ENCODE measurements at regions not wholly inside any gene's neighbourhood (a gene's known extent, or its start where the extent isn't known, plus 50 kb on each side); places are given as distances from the start of the nearest gene placed in this dataset.

DNA sequence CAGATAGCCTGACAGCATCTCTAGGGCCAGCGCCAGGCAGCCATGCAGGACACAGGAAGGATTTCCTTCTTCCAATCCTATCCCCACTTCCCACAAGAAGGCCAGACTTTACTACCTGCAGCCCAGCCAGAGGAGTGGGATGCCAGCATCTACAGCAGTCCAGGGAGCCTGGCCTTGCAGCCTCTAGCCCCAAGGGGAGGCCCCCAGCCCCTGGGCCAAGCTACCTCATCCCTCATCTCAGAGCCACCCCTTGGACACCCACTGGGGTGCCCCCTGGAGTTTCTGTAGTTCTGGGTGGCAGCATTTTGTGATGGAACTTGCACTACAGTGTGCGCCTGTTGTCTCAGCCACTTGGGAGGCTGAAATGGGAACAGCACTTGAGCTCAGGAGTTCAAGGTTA, 170.8 kb upstream of the PODXL start:
- TF ChIP-seq POLR2AphosphoS5 (IDR thresholded peaks at IDR 0.05; ENCODE audit: low read depth) (no peak), GABPA (IDR thresholded peaks at IDR 0.05; ENCODE audit: low read depth) (no peak), REST (IDR thresholded peaks at IDR 0.05; ENCODE audit: insufficient replicate concordance, low read depth) (no peak)
- TF ChIP-seq, protein P1, sequence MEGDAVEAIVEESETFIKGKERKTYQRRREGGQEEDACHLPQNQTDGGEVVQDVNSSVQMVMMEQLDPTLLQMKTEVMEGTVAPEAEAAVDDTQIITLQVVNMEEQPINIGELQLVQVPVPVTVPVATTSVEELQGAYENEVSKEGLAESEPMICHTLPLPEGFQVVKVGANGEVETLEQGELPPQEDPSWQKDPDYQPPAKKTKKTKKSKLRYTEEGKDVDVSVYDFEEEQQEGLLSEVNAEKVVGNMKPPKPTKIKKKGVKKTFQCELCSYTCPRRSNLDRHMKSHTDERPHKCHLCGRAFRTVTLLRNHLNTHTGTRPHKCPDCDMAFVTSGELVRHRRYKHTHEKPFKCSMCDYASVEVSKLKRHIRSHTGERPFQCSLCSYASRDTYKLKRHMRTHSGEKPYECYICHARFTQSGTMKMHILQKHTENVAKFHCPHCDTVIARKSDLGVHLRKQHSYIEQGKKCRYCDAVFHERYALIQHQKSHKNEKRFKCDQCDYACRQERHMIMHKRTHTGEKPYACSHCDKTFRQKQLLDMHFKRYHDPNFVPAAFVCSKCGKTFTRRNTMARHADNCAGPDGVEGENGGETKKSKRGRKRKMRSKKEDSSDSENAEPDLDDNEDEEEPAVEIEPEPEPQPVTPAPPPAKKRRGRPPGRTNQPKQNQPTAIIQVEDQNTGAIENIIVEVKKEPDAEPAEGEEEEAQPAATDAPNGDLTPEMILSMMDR (IDR thresholded peaks at IDR 0.05; ENCODE audit: insufficient read depth, low read length) = no peak
